ENCODE measurements at regions not wholly inside any gene's neighbourhood (a gene's known extent, or its start where the extent isn't known, plus 50 kb on each side); places are given as distances from the start of the nearest gene placed in this dataset.

DNA sequence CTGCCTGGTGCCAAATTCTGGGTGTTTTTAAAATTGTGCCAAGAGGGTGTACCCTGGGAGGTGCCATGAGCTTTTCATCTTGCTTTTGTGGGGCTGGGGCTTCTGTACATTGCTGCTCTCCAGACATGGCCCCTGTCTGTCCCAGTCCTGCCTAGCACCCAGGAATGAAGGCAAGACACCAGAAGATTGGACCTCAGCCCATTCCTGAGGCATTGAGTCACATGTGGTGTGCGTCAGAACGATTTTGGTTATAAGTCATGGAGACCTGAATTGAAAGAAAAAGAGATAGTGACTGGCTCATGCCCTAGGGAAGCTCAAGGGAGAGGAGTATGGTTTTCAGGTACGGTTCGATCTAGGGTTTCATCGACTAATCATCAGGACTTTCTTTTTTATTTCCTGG lies 493.2 kb downstream of the TYW1 start:
- TF ChIP-seq, protein P1, sequence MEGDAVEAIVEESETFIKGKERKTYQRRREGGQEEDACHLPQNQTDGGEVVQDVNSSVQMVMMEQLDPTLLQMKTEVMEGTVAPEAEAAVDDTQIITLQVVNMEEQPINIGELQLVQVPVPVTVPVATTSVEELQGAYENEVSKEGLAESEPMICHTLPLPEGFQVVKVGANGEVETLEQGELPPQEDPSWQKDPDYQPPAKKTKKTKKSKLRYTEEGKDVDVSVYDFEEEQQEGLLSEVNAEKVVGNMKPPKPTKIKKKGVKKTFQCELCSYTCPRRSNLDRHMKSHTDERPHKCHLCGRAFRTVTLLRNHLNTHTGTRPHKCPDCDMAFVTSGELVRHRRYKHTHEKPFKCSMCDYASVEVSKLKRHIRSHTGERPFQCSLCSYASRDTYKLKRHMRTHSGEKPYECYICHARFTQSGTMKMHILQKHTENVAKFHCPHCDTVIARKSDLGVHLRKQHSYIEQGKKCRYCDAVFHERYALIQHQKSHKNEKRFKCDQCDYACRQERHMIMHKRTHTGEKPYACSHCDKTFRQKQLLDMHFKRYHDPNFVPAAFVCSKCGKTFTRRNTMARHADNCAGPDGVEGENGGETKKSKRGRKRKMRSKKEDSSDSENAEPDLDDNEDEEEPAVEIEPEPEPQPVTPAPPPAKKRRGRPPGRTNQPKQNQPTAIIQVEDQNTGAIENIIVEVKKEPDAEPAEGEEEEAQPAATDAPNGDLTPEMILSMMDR (conservative IDR thresholded peaks at IDR 0.05; ENCODE audit: low read length), result no peak
- no peak for TF ChIP-seq EZH2phosphoT487 (IDR thresholded peaks at IDR 0.05; ENCODE audit: borderline replicate concordance)
